Gastroesophageal sphincter (tissue), 3 donors: ENCODE measurements at regions not wholly inside any gene's neighbourhood (a gene's known extent, or its start where the extent isn't known, plus 50 kb on each side); places are given as distances from the start of the nearest gene placed in this dataset.

Experiments
- CTCF ChIP-seq, 4 experiments: fragments of 200-600 bp in 2 of 4; fragments of 450-650 bp in 2 of 4; sonication (generic) in 1 of 4; IDR thresholded peaks; one replicate each; pipeline ENCODE4 v1.5.1; 2017 to 2019; ENCODE audit warnings: antibody characterized with exemption in 4 of 4, mild to moderate bottlenecking in 2 of 4, moderate library complexity in 2 of 4
- EP300 ChIP-seq: sonication (generic); formaldehyde crosslinking; IDR thresholded peaks from one replicate; pipeline ENCODE4 v1.6.1; 2017; ENCODE audit warnings: antibody characterized with exemption, mild to moderate bottlenecking

- TF ChIP-seq CTCF (IDR thresholded peaks at IDR 0.05) (no peak), EP300 (no peak)
Measured at GRCh38 chr6:123742626-123743025, 61.0 kb upstream of the NKAIN2 start.
